Erythroblast (primary cell): ENCODE measurements at regions not wholly inside any gene's neighbourhood (a gene's known extent, or its start where the extent isn't known, plus 50 kb on each side); places are given as distances from the start of the nearest gene placed in this dataset.
"Not testable (repeated sequence)": the region's sequence is repeated elsewhere in the genome, so short reads cannot be mapped to it uniquely, and the experiment has no call there.

ENCODE experiments used
- GATA1 ChIP-seq: IDR thresholded peaks from 2 replicates; pipeline ENCODE4 v1.6.1; 2011; ENCODE audit warnings: low read depth, mild to moderate bottlenecking, control low read depth, low read length, moderate library complexity
- POLR2A ChIP-seq: IDR thresholded peaks from 2 replicates; pipeline ENCODE4 v1.6.1; 2011; ENCODE audit warnings: mild to moderate bottlenecking, low read length

GRCh38 chr6:122944936-122945335, 51.1 kb upstream of the CLVS2 start:
- TF ChIP-seq POLR2A, GATA1: not testable (repeated sequence)
